22Rv1 (cell line): ENCODE measurements at regions not wholly inside any gene's neighbourhood (a gene's known extent, or its start where the extent isn't known, plus 50 kb on each side); places are given as distances from the start of the nearest gene placed in this dataset.

Source experiments
- CTCF ChIP-seq: fragments of 450-650 bp; IDR thresholded peaks from 2 replicates; pipeline ENCODE4 v1.5.1; 2017; ENCODE audit warnings: mild to moderate bottlenecking
- ZFX ChIP-seq: fragments of 450-650 bp; IDR thresholded peaks from 2 replicates; pipeline ENCODE4 v1.6.1; 2017; ENCODE audit warnings: antibody characterized with exemption, borderline replicate concordance

DNA sequence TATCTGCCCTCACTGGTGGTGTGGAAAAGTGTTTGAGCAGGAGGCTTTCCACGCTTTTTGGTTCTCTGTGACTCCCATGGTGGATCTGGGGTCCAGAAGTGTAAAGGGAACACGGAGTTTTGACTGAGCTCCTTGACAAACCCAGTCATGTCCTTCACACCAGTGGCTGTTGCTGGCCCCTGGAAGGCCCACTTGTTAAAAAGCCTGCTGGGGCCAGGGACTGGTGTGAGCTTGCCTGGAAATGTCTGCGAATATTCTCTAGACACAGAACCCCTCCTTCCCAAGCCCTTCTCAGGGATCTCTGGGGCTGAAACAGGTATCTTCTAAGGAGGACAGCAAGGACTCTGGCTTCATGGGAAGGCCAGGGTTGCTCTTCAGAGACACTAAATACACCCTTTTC lies 343.0 kb downstream of the TCERG1L start:
- TF ChIP-seq CTCF (no peak), ZFX (no peak)
